ENCODE measurements at regions not wholly inside any gene's neighbourhood (a gene's known extent, or its start where the extent isn't known, plus 50 kb on each side); places are given as distances from the start of the nearest gene placed in this dataset.
"Not testable (repeated sequence)": the region's sequence is repeated elsewhere in the genome, so short reads cannot be mapped to it uniquely, and the experiment has no call there.

GRCh38 chrX:65933085-65933589 lies 106.7 kb downstream of the VSIG4 start:
- Histone ChIP-seq H3K27ac (ENCODE audit: low read length) (no peak overlapping the region), H2AFZ (ENCODE audit: low read depth, low read length) (no peak overlapping the region), H3K9ac (ENCODE audit: low read length) (no peak overlapping the region), H3K9me3 (ENCODE audit: insufficient read depth, low read length) (no peaks in the 10 kb centered on the region), H3K4me3 (ENCODE audit: low read length) (no peak overlapping the region), H3K79me2 (ENCODE audit: low read length) (no peaks in the 10 kb centered on the region), H3K27me3 (ENCODE audit: low read depth, low read length) (no peaks in the 10 kb centered on the region), H3K4me2 (ENCODE audit: low read length) (no peak overlapping the region), H4K20me1 (ENCODE audit: insufficient read depth, low read length) (no peaks in the 10 kb centered on the region), H3K4me1 (ENCODE audit: low read length) (no peaks in the 10 kb centered on the region), H3K36me3 (replicated peaks; ENCODE audit: low read depth, low read length) (no peaks in the 10 kb centered on the region)
- TF ChIP-seq EZH2phosphoT487 (IDR thresholded peaks at IDR 0.05; ENCODE audit: low read depth) (no peak), CTCF (IDR thresholded peaks at IDR 0.05; ENCODE audit: low read depth, low read length) (no peak)

- H3K4me2 ChIP-seq (ENCODE audit: low read length): peak overlapping the region; percentile 20; the same call in 1 of the 2 replicates
- TF ChIP-seq CTCF (IDR thresholded peaks at IDR 0.05; ENCODE audit: low read depth, low read length) (peak; percentile 66), EZH2phosphoT487 (IDR thresholded peaks at IDR 0.05; ENCODE audit: low read depth) (no peak)
Measured at GRCh38 chrX:65932173-65933084, 107.5 kb downstream of the VSIG4 start.

GRCh38 chrX:65928522-65928921 lies 111.4 kb downstream of the VSIG4 start:
- H3K9me3 ChIP-seq (ENCODE audit: insufficient read depth, low read length): no peaks in the 10 kb centered on the region
- H3K4me2 ChIP-seq (ENCODE audit: low read length): no peak overlapping the region
- no peak overlapping the region for H3K27ac ChIP-seq (ENCODE audit: low read length)
- no peak for TF ChIP-seq EZH2phosphoT487 (IDR thresholded peaks at IDR 0.05; ENCODE audit: low read depth)
- no peak for TF ChIP-seq CTCF (IDR thresholded peaks at IDR 0.05; ENCODE audit: low read depth, low read length)
- no peak overlapping the region for H2AFZ ChIP-seq (ENCODE audit: low read depth, low read length)
- no peaks in the 10 kb centered on the region for H3K27me3 ChIP-seq (ENCODE audit: low read depth, low read length)
- H3K4me3 ChIP-seq (ENCODE audit: low read length): no peak overlapping the region
- H4K20me1 ChIP-seq (ENCODE audit: insufficient read depth, low read length): no peaks in the 10 kb centered on the region
- H3K9ac ChIP-seq (ENCODE audit: low read length): no peak overlapping the region
- no peaks in the 10 kb centered on the region for H3K79me2 ChIP-seq (ENCODE audit: low read length)
- H3K36me3 ChIP-seq (replicated peaks; ENCODE audit: low read depth, low read length): no peaks in the 10 kb centered on the region
- H3K4me1 ChIP-seq (ENCODE audit: low read length): peaks cover 4% of the 10 kb centered on the region; the same call in 1 of the 2 replicates

More at GRCh38 chrX:65932173-65933084, 107.5 kb downstream of the VSIG4 start:
- Histone ChIP-seq H3K4me3 (ENCODE audit: low read length) (no peak overlapping the region), H2AFZ (ENCODE audit: low read depth, low read length) (no peak overlapping the region; the same call in 1 of the 2 replicates), H3K9ac (ENCODE audit: low read length) (no peak overlapping the region), H4K20me1 (ENCODE audit: insufficient read depth, low read length) (no peaks in the 10 kb centered on the region), H3K36me3 (replicated peaks; ENCODE audit: low read depth, low read length) (no peaks in the 10 kb centered on the region), H3K27ac (ENCODE audit: low read length) (no peak overlapping the region), H3K9me3 (ENCODE audit: insufficient read depth, low read length) (no peaks in the 10 kb centered on the region), H3K27me3 (ENCODE audit: low read depth, low read length) (no peaks in the 10 kb centered on the region), H3K79me2 (ENCODE audit: low read length) (no peaks in the 10 kb centered on the region), H3K4me1 (ENCODE audit: low read length) (no peaks in the 10 kb centered on the region)

- not testable (repeated sequence) for H3K9me3 ChIP-seq (ENCODE audit: insufficient read depth, low read length); H3K36me3 ChIP-seq (replicated peaks; ENCODE audit: low read depth, low read length); H3K4me2 ChIP-seq (ENCODE audit: low read length); H3K79me2 ChIP-seq (ENCODE audit: low read length); H4K20me1 ChIP-seq (ENCODE audit: insufficient read depth, low read length); H2AFZ ChIP-seq (ENCODE audit: low read depth, low read length); H3K27ac ChIP-seq (ENCODE audit: low read length); H3K27me3 ChIP-seq (ENCODE audit: low read depth, low read length); H3K4me3 ChIP-seq (ENCODE audit: low read length); H3K4me1 ChIP-seq (ENCODE audit: low read length); H3K9ac ChIP-seq (ENCODE audit: low read length)
Measured at GRCh38 chrX:65927386-65927785, 112.5 kb downstream of the VSIG4 start.
